ENCODE measurements at regions not wholly inside any gene's neighbourhood (a gene's known extent, or its start where the extent isn't known, plus 50 kb on each side); places are given as distances from the start of the nearest gene placed in this dataset.

- ChIA-PET CTCF (no interaction called here), POLR2A (no interaction called here)
- Histone ChIP-seq H3K4me1 (ENCODE audit: control insufficient read depth, insufficient read depth, low read length) (no peaks in the 10 kb centered on the region), H3K36me3 (ENCODE audit: control insufficient read depth in 2 of 2, insufficient read depth in 1 of 2, low read length in 2 of 2) (no peaks in the 10 kb centered on the region), H3K4me3 (ENCODE audit: low read depth, low read length) (no peak overlapping the region), H3K9me3 (ENCODE audit: control insufficient read depth, insufficient read depth, low read depth, low read length) (no peaks in the 10 kb centered on the region), H3K27ac (ENCODE audit: extremely low read depth, low read depth, low read length) (no peak overlapping the region)
- TF ChIP-seq ZNF148 (tag by site-specific recombination; IDR thresholded peaks at IDR 0.05; ENCODE audit: borderline replicate concordance) (no peak), ZNF350 (tag by site-specific recombination; IDR thresholded peaks at IDR 0.05) (no peak), ZBTB6 (tag by site-specific recombination; IDR thresholded peaks at IDR 0.05) (no peak), ZNF155 (tag by site-specific recombination; IDR thresholded peaks at IDR 0.05) (no peak), ZNF48 (tag by site-specific recombination; IDR thresholded peaks at IDR 0.05) (no peak), REST (tag by site-specific recombination; IDR thresholded peaks at IDR 0.05) (no peak), KLF7 (tag by site-specific recombination; IDR thresholded peaks at IDR 0.05; ENCODE audit: borderline replicate concordance) (no peak), ZNF555 (tag by site-specific recombination; conservative IDR thresholded peaks at IDR 0.05) (no peak), ZNF26 (tag by site-specific recombination; IDR thresholded peaks at IDR 0.05) (no peak), ZNF692 (tag by site-specific recombination; IDR thresholded peaks at IDR 0.05) (no peak), ZSCAN5A (tag by site-specific recombination; IDR thresholded peaks at IDR 0.05) (no peak), ZNF529 (tag by site-specific recombination; IDR thresholded peaks at IDR 0.05; ENCODE audit: insufficient replicate concordance) (no peak)
Observed at GRCh38 chrX:22689290-22689689, 310.5 kb upstream of the DDX53 start.

- POLR2A ChIA-PET: no interaction called here
- CTCF ChIA-PET: no interaction called here
- Histone ChIP-seq H3K27ac (ENCODE audit: extremely low read depth, low read depth, low read length) (no peak overlapping the region), H3K9me3 (ENCODE audit: control insufficient read depth, insufficient read depth, low read depth, low read length) (no peaks in the 10 kb centered on the region), H3K36me3 (ENCODE audit: control insufficient read depth in 2 of 2, insufficient read depth in 1 of 2, low read length in 2 of 2) (no peaks in the 10 kb centered on the region), H3K4me3 (ENCODE audit: low read depth, low read length) (no peak overlapping the region), H3K4me1 (ENCODE audit: control insufficient read depth, insufficient read depth, low read length) (no peaks in the 10 kb centered on the region)
- TF ChIP-seq PATZ1 (tag by site-specific recombination; IDR thresholded peaks at IDR 0.05): no peak
- TF ChIP-seq IKZF3 (tag by site-specific recombination; IDR thresholded peaks at IDR 0.05): no peak
- no peak for TF ChIP-seq ZSCAN16 (tag by site-specific recombination; IDR thresholded peaks at IDR 0.05)
- no peak for TF ChIP-seq REPIN1 (tag by site-specific recombination; IDR thresholded peaks at IDR 0.05; ENCODE audit: low read depth)
- TF ChIP-seq ZSCAN5A (tag by site-specific recombination; IDR thresholded peaks at IDR 0.05): no peak
Observed at GRCh38 chrX:22690116-22690515, 309.6 kb upstream of the DDX53 start.

Data from HEK293 (cell line).